ENCODE measurements at regions not wholly inside any gene's neighbourhood (a gene's known extent, or its start where the extent isn't known, plus 50 kb on each side); places are given as distances from the start of the nearest gene placed in this dataset.

- no peak overlapping the region for H3K27ac ChIP-seq
- TF ChIP-seq CTCF (IDR thresholded peaks at IDR 0.05) (no peak), ZFX (IDR thresholded peaks at IDR 0.05; ENCODE audit: borderline replicate concordance) (no peak)
Measured at GRCh38 chr7:10793995-10794775, 179.5 kb upstream of the PHF14 start.

- TF ChIP-seq CTCF (IDR thresholded peaks at IDR 0.05) (no peak), ZFX (IDR thresholded peaks at IDR 0.05; ENCODE audit: borderline replicate concordance) (no peak)
- no peak overlapping the region for H3K27ac ChIP-seq
Measured at GRCh38 chr7:10797157-10797556, 176.5 kb upstream of the PHF14 start.

GRCh38 chr7:10798044-10798443 lies 175.6 kb upstream of the PHF14 start:
- no peak overlapping the region for H3K27ac ChIP-seq
- TF ChIP-seq ZFX (IDR thresholded peaks at IDR 0.05; ENCODE audit: borderline replicate concordance) (no peak), CTCF (IDR thresholded peaks at IDR 0.05) (no peak)

GRCh38 chr7:10799475-10799874 lies 174.2 kb upstream of the PHF14 start:
- H3K27ac ChIP-seq, result no peak overlapping the region
- TF ChIP-seq CTCF (IDR thresholded peaks at IDR 0.05) (no peak), ZFX (IDR thresholded peaks at IDR 0.05; ENCODE audit: borderline replicate concordance) (no peak)

- TF ChIP-seq CTCF (IDR thresholded peaks at IDR 0.05), result no peak
- no peak for TF ChIP-seq ZFX (IDR thresholded peaks at IDR 0.05; ENCODE audit: borderline replicate concordance)
- H3K27ac ChIP-seq, result no peak overlapping the region
Measured at GRCh38 chr7:10802011-10802410, 171.7 kb upstream of the PHF14 start.

- TF ChIP-seq ZFX (IDR thresholded peaks at IDR 0.05; ENCODE audit: borderline replicate concordance) (no peak), CTCF (IDR thresholded peaks at IDR 0.05) (no peak)
- no peak overlapping the region for H3K27ac ChIP-seq
Measured at GRCh38 chr7:10802526-10802925, 171.1 kb upstream of the PHF14 start.

GRCh38 chr7:10803720-10804119 lies 170.0 kb upstream of the PHF14 start:
- TF ChIP-seq CTCF (IDR thresholded peaks at IDR 0.05) (no peak), ZFX (IDR thresholded peaks at IDR 0.05; ENCODE audit: borderline replicate concordance) (no peak)

More at GRCh38 chr7:10803720-10804119, 170.0 kb upstream of the PHF14 start:
- no peak overlapping the region for H3K27ac ChIP-seq
